NCI-H146 treated with DMSO at 0.1 percent for 48 hours (cell line): ENCODE measurements at regions not wholly inside any gene's neighbourhood (a gene's known extent, or its start where the extent isn't known, plus 50 kb on each side); places are given as distances from the start of the nearest gene placed in this dataset.

Experiments
- DNase-seq: peaks from one replicate; lab custom pipeline; 2025; ENCODE audit not compliant: unreplicated experiment; lab: John Stamatoyannopoulos, UW

DNA sequence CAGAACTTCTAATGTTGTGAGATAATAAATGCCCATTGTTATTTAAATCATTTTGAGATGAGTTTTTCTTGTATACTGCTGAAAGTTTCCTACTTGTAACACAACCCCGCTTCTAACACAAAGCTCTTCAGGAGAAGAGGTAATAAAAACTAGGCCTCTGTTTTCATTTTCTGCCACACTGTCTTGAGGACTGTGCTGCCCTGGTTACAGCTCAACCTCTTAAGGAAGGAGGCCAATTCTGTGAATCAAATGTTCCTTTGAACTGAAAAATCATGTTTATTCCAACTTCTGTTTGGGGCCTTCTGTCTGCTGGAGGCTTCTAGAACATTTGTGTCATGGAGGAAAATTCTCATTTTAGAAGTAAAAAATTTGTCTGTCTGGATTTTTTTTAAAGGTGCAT, 100.3 kb downstream of the LRIG3 start:
- no peak for DNase-seq
